ENCODE measurements at regions not wholly inside any gene's neighbourhood (a gene's known extent, or its start where the extent isn't known, plus 50 kb on each side); places are given as distances from the start of the nearest gene placed in this dataset.

DNA sequence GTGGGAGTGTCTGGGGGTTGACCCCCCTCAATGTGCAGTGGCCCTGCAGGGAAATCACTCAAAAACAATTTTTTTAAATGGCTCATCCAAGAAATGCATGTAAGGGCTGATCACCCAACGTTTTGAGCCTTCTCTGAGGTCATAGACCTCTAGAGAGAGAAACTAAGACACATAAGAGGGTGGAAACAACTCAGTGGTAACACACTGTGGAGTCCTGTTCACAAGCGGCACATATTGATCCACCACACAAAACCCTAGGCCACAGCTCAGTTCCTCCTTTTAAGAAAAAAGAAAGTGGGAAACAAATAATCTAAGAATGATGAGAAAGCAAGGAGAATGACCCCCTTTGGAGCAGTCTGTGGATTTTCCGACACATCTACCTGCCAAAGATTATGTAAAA lies 83.0 kb upstream of the METAP2 start:
- Histone ChIP-seq H3K9me3 (peaks cover 20% of the 10 kb centered on the region), H3K4me1 (no peaks in the 10 kb centered on the region), H3K36me3 (replicated peaks) (no peaks in the 10 kb centered on the region), H3K27me3 (ENCODE audit: low read depth) (peaks cover 3% of the 10 kb centered on the region; the same call in 1 of the 2 replicates), H3K4me3 (no peak overlapping the region)
- in situ Hi-C loops (cut with MboI; ENCODE audit: low sequenced_read_pairs) = no loop called here
- no peak for DNase-seq (ENCODE audit: low spot score in 2 of 2)

DNA sequence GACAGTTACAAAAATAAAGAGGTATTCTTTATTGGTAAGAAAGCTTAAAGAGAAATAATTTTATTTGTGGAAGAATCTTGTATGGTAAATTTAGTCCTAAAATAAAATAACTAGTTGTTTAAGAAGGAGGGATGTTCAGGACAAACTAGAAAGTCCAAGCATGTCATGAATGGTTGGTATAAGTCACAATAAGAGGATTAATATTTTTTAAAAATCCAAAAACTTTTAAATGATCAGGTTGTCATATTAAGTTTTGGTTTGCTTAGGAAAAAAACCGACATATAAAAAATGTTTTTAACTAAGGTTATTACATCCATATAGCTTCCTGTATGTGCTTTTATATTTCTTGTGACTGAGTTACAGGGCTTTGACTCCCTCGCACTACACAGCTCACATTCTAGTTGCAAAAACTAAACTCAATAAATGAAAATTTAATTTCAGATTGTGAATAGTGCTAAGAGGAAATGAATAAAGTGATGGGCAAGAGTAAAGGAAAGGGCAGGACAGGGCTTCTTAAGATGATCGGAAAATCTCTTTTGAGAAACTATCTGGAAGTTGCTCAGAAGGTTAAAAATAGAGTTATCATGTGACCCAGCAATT lies 80.7 kb upstream of the METAP2 start:
- Histone ChIP-seq H3K4me3 (no peak overlapping the region), H3K27me3 (ENCODE audit: low read depth) (peaks cover 9% of the 10 kb centered on the region), H3K4me1 (no peaks in the 10 kb centered on the region; the same call in 1 of the 2 replicates), H3K9me3 (peaks cover 20% of the 10 kb centered on the region), H3K36me3 (replicated peaks) (no peaks in the 10 kb centered on the region)
- DNase-seq (ENCODE audit: low spot score in 2 of 2) = no peak
- in situ Hi-C loops (cut with MboI; ENCODE audit: low sequenced_read_pairs) = no loop called here

DNA sequence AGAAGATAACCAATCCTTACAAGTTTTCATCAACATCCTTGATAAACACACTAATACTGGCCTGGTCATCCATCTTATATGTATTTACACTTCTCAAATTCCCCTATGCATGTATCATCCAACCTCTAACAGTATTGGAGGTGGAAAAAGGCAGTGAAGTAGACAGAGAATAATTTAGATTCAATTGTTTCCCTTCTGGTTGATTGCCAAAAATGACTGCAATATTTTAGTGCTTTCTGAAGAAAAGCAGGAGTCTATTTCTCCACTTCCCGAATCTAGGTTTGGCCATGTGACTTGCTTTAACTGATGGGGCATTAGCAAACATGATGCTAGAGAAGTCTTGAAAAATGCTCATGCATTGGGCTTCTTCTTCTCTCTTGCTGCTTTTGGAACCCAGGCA lies 78.3 kb upstream of the METAP2 start:
- in situ Hi-C loops (cut with MboI; ENCODE audit: low sequenced_read_pairs) = no loop called here
- DNase-seq (ENCODE audit: low spot score in 2 of 2) = no peak
- Histone ChIP-seq H3K4me3 (no peak overlapping the region), H3K36me3 (replicated peaks) (no peaks in the 10 kb centered on the region), H3K4me1 (no peaks in the 10 kb centered on the region; the same call in 1 of the 2 replicates), H3K27me3 (ENCODE audit: low read depth) (peaks cover 16% of the 10 kb centered on the region), H3K9me3 (peaks cover 20% of the 10 kb centered on the region)

DNA sequence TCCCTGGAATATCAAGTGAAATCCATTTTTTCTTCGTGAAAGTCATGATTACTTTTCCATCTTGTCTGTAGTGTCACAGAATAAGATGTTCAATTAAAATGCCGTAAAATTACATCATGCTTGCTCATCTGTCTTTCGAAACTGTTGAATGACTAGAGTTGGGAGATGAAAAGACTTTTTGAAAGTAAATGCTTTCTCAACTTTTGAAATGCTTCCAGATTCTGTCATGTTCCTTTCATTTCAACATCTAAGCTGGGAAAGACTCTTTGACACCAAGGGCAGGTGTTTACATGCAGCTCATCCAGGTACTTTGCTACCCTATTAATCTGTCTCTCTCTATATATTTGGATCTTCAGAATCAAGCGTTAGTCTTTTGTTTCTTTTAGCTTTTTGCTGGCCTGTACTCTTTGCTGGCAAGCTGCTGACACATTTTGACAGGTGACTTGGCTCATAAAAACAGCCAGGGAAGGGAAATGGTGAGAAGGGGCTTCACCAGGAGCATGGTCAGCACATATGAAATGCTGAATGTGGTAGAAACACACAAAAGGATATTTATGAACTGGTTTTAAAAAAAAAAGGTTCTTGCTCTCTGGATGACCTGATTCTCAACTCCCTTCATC lies 77.0 kb upstream of the METAP2 start:
- no peak for DNase-seq (ENCODE audit: low spot score in 2 of 2)
- Histone ChIP-seq H3K4me3 (no peak overlapping the region), H3K36me3 (replicated peaks) (no peaks in the 10 kb centered on the region), H3K27me3 (ENCODE audit: low read depth) (peaks cover 23% of the 10 kb centered on the region), H3K4me1 (no peaks in the 10 kb centered on the region; the same call in 1 of the 2 replicates), H3K9me3 (peaks cover 20% of the 10 kb centered on the region)
- in situ Hi-C loops (cut with MboI; ENCODE audit: low sequenced_read_pairs) = no loop called here

DNA sequence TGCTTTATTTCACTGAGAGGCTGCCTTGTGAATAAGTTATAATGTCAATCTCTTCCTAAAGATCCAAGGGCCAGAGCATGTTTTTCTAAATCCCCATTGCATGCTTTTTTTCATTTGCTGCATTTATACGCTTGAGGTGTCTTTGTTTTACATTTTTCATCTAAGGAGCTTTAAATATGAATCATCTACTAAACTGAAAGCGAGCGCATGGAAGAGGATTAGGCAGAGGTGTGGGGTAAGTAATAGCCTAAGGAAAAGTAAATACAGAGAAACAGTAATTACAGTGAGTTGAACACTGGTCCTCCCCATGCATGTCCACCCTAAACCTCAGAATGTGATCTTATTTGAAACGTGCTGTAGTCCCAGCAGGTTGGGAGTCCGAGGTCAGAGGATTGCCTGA lies 76.4 kb upstream of the METAP2 start:
- H3K27me3 ChIP-seq (ENCODE audit: low read depth) = peaks cover 26% of the 10 kb centered on the region
- H3K4me3 ChIP-seq = no peak overlapping the region
- H3K36me3 ChIP-seq (replicated peaks) = no peaks in the 10 kb centered on the region
- H3K4me1 ChIP-seq = no peaks in the 10 kb centered on the region; the same call in 1 of the 2 replicates
- peaks cover 16% of the 10 kb centered on the region for H3K9me3 ChIP-seq
- DNase-seq (ENCODE audit: low spot score in 2 of 2) = no peak
- in situ Hi-C loops (cut with MboI; ENCODE audit: low sequenced_read_pairs) = no loop called here

DNA sequence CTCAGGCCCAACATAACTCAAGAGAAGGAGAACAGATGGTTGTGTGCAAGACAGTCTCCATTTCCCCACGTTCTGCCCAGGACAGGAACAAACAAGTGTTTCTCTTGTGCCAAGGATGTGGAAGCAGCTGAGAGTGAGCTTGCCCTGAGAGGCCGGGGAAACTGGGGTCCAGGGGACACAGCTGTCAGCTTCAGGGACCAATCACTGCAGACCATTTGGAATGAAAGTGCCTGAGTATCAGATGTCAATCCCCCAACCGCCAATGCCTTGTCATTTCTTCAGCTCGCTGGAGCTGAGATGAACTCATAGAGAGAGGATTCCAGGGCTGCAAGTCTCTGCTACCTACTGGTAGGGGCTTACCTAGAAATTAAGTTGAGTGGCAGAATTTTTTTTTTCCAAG lies 71.9 kb upstream of the METAP2 start:
- no peak overlapping the region for H3K4me3 ChIP-seq
- in situ Hi-C loops (cut with MboI; ENCODE audit: low sequenced_read_pairs) = no loop called here
- no peaks in the 10 kb centered on the region for H3K36me3 ChIP-seq (replicated peaks)
- DNase-seq (ENCODE audit: low spot score in 2 of 2) = no peak
- no peaks in the 10 kb centered on the region for H3K9me3 ChIP-seq
- H3K4me1 ChIP-seq = no peaks in the 10 kb centered on the region; the same call in 1 of the 2 replicates
- H3K27me3 ChIP-seq (ENCODE audit: low read depth) = peaks cover 31% of the 10 kb centered on the region

DNA sequence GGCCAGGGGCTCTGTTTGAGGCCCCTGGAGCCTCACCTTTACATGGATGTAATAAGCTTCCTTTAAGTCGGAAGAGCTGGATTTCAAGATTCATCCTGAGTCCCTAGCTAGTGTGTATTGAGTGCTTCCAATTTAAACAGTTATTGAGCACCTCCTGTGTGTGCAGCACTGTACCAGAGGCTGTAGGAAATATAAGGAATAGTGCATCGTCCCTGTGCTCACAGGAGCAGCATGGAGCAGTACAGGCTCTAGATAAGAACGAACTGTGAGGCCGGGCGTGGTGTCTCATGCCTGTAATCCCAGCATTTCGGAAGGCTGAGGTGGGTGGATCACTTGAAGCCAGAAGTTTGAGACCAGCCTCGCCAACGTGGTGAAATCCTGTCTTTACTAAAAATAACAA lies 65.8 kb upstream of the METAP2 start:
- Histone ChIP-seq H3K4me1 (peaks cover 10% of the 10 kb centered on the region), H3K9me3 (no peaks in the 10 kb centered on the region; the same call in 1 of the 2 replicates), H3K4me3 (no peak overlapping the region), H3K36me3 (replicated peaks) (no peaks in the 10 kb centered on the region), H3K27me3 (ENCODE audit: low read depth) (peaks cover 36% of the 10 kb centered on the region)
- in situ Hi-C loops (cut with MboI; ENCODE audit: low sequenced_read_pairs) = no loop called here
- no peak for DNase-seq (ENCODE audit: low spot score in 2 of 2)

DNA sequence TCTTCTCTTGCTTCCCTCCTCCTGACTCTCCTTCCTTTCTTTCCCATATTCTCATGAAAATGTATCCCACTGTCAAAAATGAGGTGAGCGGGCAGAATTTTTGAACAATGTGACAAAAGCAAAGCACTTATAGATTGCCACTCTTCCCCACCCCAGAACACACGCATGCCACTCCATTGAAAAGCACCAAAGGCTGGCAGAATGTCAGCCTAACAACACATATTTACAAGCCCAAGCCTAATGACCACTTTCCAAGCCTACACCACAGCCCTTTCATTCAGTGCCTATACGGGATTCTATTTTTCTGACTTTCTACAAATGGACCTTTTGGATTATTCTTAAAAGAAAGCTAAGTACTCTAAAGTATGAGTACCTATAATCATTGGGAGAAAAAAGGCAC lies 62.9 kb upstream of the METAP2 start:
- H3K4me3 ChIP-seq = no peak overlapping the region
- peaks cover 49% of the 10 kb centered on the region for H3K27me3 ChIP-seq (ENCODE audit: low read depth)
- no peaks in the 10 kb centered on the region; the same call in 1 of the 2 replicates for H3K9me3 ChIP-seq
- in situ Hi-C loops (cut with MboI; ENCODE audit: low sequenced_read_pairs) = no loop called here
- peaks cover 10% of the 10 kb centered on the region for H3K4me1 ChIP-seq
- H3K36me3 ChIP-seq (replicated peaks) = no peaks in the 10 kb centered on the region
- peak in 1 of 2 experiments; percentile 2 for DNase-seq (ENCODE audit: low spot score in 2 of 2)

DNA sequence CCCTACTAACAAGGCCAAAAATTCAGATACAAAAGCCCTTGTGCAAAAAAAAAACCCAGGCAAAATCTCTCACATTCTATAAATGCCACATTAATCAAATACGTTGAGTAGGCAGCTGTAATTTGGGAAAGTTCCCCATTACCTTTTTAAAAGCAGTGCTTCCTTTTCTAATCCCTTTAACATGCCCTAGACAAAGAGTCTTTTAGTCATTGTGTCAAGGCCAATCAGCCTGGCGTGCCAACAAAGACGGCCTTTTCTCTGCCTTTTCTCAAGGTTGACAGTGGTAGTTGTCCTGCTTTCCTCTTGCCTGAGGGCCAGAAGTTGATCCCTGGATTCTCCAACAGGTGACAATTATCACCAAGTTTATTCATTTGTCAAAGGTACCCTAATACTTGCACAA lies 62.5 kb upstream of the METAP2 start:
- Histone ChIP-seq H3K36me3 (replicated peaks) (no peaks in the 10 kb centered on the region), H3K4me3 (no peak overlapping the region), H3K27me3 (ENCODE audit: low read depth) (peaks cover 52% of the 10 kb centered on the region), H3K9me3 (no peaks in the 10 kb centered on the region; the same call in 1 of the 2 replicates), H3K4me1 (peaks cover 10% of the 10 kb centered on the region)
- in situ Hi-C loops (cut with MboI; ENCODE audit: low sequenced_read_pairs) = no loop called here
- DNase-seq (ENCODE audit: low spot score in 2 of 2) = peak; percentile 73 to 90

DNA sequence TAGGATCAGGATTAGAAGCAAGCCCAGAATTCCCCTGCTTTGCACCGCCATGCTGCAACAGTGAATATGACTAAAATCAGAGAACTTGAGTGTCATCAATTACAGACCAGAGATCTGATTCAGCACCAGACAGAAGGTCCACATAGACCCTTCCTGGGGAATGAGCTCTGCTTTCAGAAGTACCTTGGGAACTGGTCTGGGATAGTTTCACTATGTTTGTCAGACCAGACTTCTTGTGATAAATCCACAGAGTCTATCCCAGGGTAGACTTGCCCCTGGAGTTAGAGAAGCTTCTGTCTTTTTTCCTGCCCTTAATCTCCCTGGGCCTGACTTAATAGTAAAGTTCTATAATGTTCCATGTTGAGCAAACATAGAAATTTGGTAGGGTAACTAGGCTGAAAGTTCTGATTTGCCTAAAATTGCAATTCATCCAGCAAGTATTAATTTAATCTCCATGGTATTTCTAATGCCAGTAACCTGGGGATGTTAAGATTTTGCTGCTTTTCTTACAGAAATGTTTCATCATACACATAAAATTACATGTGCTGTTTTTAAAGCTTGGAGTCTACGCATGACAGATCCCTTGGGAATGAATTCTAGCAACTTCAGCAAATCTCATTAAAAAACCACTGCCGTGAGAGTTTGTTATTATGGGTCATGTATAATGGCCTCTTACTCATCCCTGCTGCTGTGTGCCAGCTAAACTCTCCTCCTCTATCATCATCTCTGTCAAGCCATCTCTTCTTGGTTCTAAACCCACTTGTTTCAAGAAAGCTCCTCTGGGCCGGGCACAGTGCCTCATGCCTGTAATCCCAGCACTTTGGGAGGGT lies 61.3 kb upstream of the METAP2 start:
- H3K36me3 ChIP-seq (replicated peaks) = no peaks in the 10 kb centered on the region
- H3K9me3 ChIP-seq = no peaks in the 10 kb centered on the region; the same call in 1 of the 2 replicates
- H3K4me1 ChIP-seq = peaks cover 10% of the 10 kb centered on the region
- no peak overlapping the region for H3K4me3 ChIP-seq
- in situ Hi-C loops (cut with MboI; ENCODE audit: low sequenced_read_pairs) = no loop called here
- DNase-seq (ENCODE audit: low spot score in 2 of 2) = no peak
- H3K27me3 ChIP-seq (ENCODE audit: low read depth) = peaks cover 40% of the 10 kb centered on the region

DNA sequence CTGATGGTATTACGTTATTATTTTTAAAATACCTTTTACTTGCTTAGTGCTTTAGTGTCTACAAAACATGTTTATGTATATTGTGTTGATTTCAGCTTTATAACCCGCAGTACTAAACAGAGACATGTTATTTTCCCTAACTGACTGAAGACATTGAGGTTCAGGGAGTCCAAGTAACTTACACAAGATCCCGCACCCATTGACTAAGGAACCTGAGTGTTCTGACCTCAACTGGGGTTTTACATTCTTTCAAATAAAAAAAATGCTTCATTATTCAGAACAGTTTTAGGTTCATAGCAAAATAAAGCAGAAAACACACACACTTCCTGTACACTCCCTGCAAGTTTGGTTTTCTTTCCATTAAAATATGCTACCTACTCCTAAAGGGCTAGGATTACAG lies 60.4 kb upstream of the METAP2 start:
- no peaks in the 10 kb centered on the region; the same call in 1 of the 2 replicates for H3K9me3 ChIP-seq
- H3K36me3 ChIP-seq (replicated peaks) = no peaks in the 10 kb centered on the region
- DNase-seq (ENCODE audit: low spot score in 2 of 2) = no peak
- H3K4me1 ChIP-seq = peaks cover 10% of the 10 kb centered on the region
- H3K4me3 ChIP-seq = no peak overlapping the region
- in situ Hi-C loops (cut with MboI; ENCODE audit: low sequenced_read_pairs) = no loop called here
- peaks cover 36% of the 10 kb centered on the region for H3K27me3 ChIP-seq (ENCODE audit: low read depth)

DNA sequence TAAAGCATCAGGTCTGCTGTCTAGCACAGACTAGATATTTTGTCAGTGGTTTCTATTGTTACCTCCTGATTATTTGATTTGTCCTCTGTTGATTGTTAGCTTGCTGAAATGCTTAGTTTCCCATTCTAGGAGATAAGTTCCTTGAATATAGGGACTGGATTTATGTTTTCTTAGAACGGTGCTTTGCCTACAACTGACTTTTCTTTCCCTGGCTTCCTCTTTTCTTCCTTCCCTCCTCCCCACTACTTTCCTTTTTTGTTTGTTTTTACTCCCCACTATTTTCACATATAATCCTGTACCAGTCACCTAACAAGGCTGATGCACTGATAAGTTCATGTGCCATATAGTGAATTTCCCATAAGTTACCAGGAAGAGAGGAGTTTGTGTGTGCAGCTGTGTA lies 58.5 kb upstream of the METAP2 start:
- in situ Hi-C loops (cut with MboI; ENCODE audit: low sequenced_read_pairs) = no loop called here

DNA sequence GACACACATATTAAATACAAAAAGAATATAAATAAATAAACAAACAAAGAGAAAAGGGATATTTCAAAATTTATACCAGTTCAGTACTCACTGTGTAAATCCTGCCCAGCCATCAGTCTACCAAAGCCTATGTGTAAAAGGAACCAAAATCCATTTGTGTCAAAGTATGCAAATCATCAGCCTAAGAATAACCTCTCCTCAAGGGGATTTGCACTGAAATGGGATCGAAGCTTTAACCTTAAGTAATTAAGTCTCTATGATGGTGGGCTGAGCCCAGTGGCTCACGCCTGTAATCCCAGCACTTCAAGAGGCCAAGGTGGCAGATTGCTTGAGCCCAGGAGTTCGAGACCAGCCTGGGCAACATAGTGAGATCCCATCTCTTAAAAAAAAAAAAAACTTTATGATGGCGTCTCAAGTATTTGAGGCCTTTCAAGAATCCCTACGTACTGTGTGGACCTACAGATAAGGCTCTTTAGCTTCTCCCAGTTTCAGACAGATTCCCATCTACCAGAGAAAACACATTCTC lies 57.8 kb upstream of the METAP2 start:
- in situ Hi-C loops (cut with MboI; ENCODE audit: low sequenced_read_pairs) = no loop called here
- no peak overlapping the region for H3K4me3 ChIP-seq
- no peaks in the 10 kb centered on the region; the same call in 1 of the 2 replicates for H3K9me3 ChIP-seq
- peaks cover 5% of the 10 kb centered on the region for H3K4me1 ChIP-seq
- no peak for DNase-seq (ENCODE audit: low spot score in 2 of 2)
- H3K36me3 ChIP-seq (replicated peaks) = no peaks in the 10 kb centered on the region
- H3K27me3 ChIP-seq (ENCODE audit: low read depth) = peaks cover 28% of the 10 kb centered on the region

More for the DNA sequence above, 58.5 kb upstream of the METAP2 start:
- Histone ChIP-seq H3K4me1 (peaks cover 10% of the 10 kb centered on the region), H3K27me3 (ENCODE audit: low read depth) (peaks cover 28% of the 10 kb centered on the region), H3K9me3 (no peaks in the 10 kb centered on the region; the same call in 1 of the 2 replicates), H3K4me3 (no peak overlapping the region), H3K36me3 (replicated peaks) (no peaks in the 10 kb centered on the region)
- no peak for DNase-seq (ENCODE audit: low spot score in 2 of 2)

DNA sequence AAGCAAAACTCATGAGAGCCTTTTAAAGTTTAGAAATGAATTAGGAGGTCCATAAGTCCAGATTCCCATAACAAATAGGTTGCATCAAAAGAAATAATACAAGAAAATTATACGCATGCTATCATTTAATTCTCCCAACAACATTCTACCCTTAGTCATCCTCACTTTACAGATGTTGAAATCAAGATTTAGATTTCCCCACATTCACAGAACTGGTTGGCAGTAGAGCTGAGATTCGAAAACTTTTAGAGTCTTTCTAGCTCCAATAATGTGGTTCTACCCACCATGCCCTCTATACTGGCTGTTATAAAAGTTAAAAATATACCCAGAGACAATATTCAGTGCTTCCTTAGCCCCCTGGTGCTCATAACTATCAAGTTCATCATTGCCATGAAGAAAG lies 56.6 kb upstream of the METAP2 start:
- Histone ChIP-seq H3K27me3 (ENCODE audit: low read depth) (peaks cover 22% of the 10 kb centered on the region), H3K4me3 (no peak overlapping the region), H3K36me3 (replicated peaks) (no peaks in the 10 kb centered on the region), H3K4me1 (no peaks in the 10 kb centered on the region), H3K9me3 (no peaks in the 10 kb centered on the region)
- in situ Hi-C loops (cut with MboI; ENCODE audit: low sequenced_read_pairs) = no loop called here
- DNase-seq (ENCODE audit: low spot score in 2 of 2) = no peak
